IMR-90 (cell line): ENCODE measurements at regions not wholly inside any gene's neighbourhood (a gene's known extent, or its start where the extent isn't known, plus 50 kb on each side); places are given as distances from the start of the nearest gene placed in this dataset.

Source experiments
- ATAC-seq: fragments of 200-7000 bp; cut with Tn5 transposase; 2 replicates; pipeline ENCODE4 v1.9.1; 2020; ENCODE audit warnings: low read depth, mild to moderate bottlenecking, moderate library complexity
- BruUV-seq: library from RNA; stranded (reverse); fragments of 400-500 nt; replicated peaks from 2 replicates; lab custom pipeline; 2021; lab: Mats Ljungman, UMichigan
- CTCF ChIA-PET: fragments of 300-600 bp; formaldehyde crosslinking; extraction: SDS; loops from one replicate; lab custom pipeline; 2021; ENCODE audit warnings: antibody characterized with exemption; lab: Yijun Ruan, JAX
- POLR2A ChIA-PET: fragments of 300-600 bp; sonication (Branson Sonifier 250); formaldehyde crosslinking; loops from one replicate; lab custom pipeline; 2022; ENCODE audit warnings: antibody characterized with exemption; ENCODE audit not compliant: unreplicated experiment; lab: Charles Lee
- DNase-seq: peaks from one replicate; pipeline ENCODE4 v3.0.0; 2013
- H2AFZ ChIP-seq: replicated peaks from 2 replicates; pipeline ENCODE3; 2013; ENCODE audit warnings: low read length, mild to moderate bottlenecking; ENCODE audit not compliant: poor library complexity
- H2AK5ac ChIP-seq: 2 replicates; pipeline ENCODE4 v1.6.1; 2013; ENCODE audit warnings: low read depth, low read length, inconsistent platforms
- H2AK9ac ChIP-seq: replicated peaks from 2 replicates; pipeline ENCODE3; 2013; ENCODE audit warnings: mild to moderate bottlenecking, low read depth, low read length, moderate library complexity; ENCODE audit not compliant: poor library complexity
- H2BK120ac ChIP-seq: 2 replicates; pipeline ENCODE4 v1.6.1; 2013; ENCODE audit warnings: low read depth, low read length, inconsistent platforms
- H2BK15ac ChIP-seq: 3 replicates; pipeline ENCODE4 v1.6.1; 2013; ENCODE audit warnings: low read depth, low read length, inconsistent platforms
- H2BK20ac ChIP-seq: 2 replicates; pipeline ENCODE4 v1.6.1; 2013; ENCODE audit warnings: low read depth, mild to moderate bottlenecking, inconsistent platforms, low read length, moderate library complexity
- H2BK5ac ChIP-seq: 2 replicates; pipeline ENCODE4 v1.6.1; 2013; ENCODE audit warnings: mild to moderate bottlenecking, low read depth, low read length, inconsistent platforms; ENCODE audit not compliant: poor library complexity, severe bottlenecking
- H3K14ac ChIP-seq: replicated peaks from 2 replicates; pipeline ENCODE4 v1.6.1; 2013; ENCODE audit warnings: low read depth, low read length, inconsistent platforms
- H3K18ac ChIP-seq: 2 replicates; pipeline ENCODE4 v1.6.1; 2013; ENCODE audit warnings: low read depth, low read length, control low read depth
- H3K23ac ChIP-seq: 2 replicates; pipeline ENCODE4 v1.6.1; 2013; ENCODE audit warnings: low read depth, low read length, inconsistent platforms
- H3K27ac ChIP-seq: 2 replicates; pipeline ENCODE4 v1.5.1; 2013; ENCODE audit warnings: mild to moderate bottlenecking, control low read depth, low read length; ENCODE audit not compliant: insufficient read depth
- H3K27me3 ChIP-seq: 2 replicates; pipeline ENCODE4 v1.6.1; 2013; ENCODE audit warnings: low read length; ENCODE audit not compliant: control insufficient read depth, insufficient read depth
- H3K36me3 ChIP-seq: 2 replicates; pipeline ENCODE4 v1.6.1; 2013; ENCODE audit warnings: low read length, mixed read lengths; ENCODE audit not compliant: control insufficient read depth, insufficient read depth
- H3K4ac ChIP-seq: 2 replicates; pipeline ENCODE4 v1.6.1; 2013; ENCODE audit warnings: low read depth, low read length, inconsistent platforms
- H3K4me1 ChIP-seq: 2 replicates; pipeline ENCODE4 v1.6.1; 2013; ENCODE audit warnings: low read length, mixed read lengths; ENCODE audit not compliant: control insufficient read depth, insufficient read depth
- H3K4me2 ChIP-seq: 2 replicates; pipeline ENCODE4 v1.6.1; 2013; ENCODE audit warnings: low read depth, mild to moderate bottlenecking, control low read depth, low read length, moderate library complexity
- H3K4me3 ChIP-seq: 2 replicates; pipeline ENCODE4 v1.5.1; 2013; ENCODE audit warnings: low read depth, mild to moderate bottlenecking, control low read depth, low read length, moderate library complexity; ENCODE audit not compliant: insufficient read depth
- H3K56ac ChIP-seq: 2 replicates; pipeline ENCODE4 v1.6.1; 2013; ENCODE audit warnings: low read length, inconsistent platforms; ENCODE audit not compliant: insufficient read depth; ENCODE audit errors: extremely low read depth
- H3K79me1 ChIP-seq, 2 experiments: 2 replicates each; pipeline ENCODE4 v1.6.1; 2013; ENCODE audit warnings: low read length in 2 of 2, inconsistent platforms in 1 of 2, low read depth in 1 of 2
- H3K9ac ChIP-seq: 2 replicates; pipeline ENCODE4 v1.6.1; 2013; ENCODE audit warnings: low read depth, low read length, control low read depth
- H3K9me1 ChIP-seq: 2 replicates; pipeline ENCODE4 v1.6.1; 2013; ENCODE audit warnings: low read length, inconsistent platforms; ENCODE audit not compliant: insufficient read depth
- H3K9me3 ChIP-seq: 2 replicates; pipeline ENCODE4 v1.6.1; 2013; ENCODE audit warnings: low read length; ENCODE audit not compliant: control insufficient read depth, insufficient read depth
- H4K20me1 ChIP-seq: 2 replicates; pipeline ENCODE4 v1.6.1; 2013; ENCODE audit warnings: low read length, inconsistent platforms; ENCODE audit not compliant: insufficient read depth
- H4K5ac ChIP-seq: 2 replicates; pipeline ENCODE4 v1.6.1; 2013; ENCODE audit warnings: mild to moderate bottlenecking, low read depth, low read length, control low read depth
- H4K8ac ChIP-seq, 2 experiments: 2 replicates each; pipeline ENCODE4 v1.6.1; 2013; ENCODE audit warnings: low read depth in 2 of 2, low read length in 2 of 2, control low read depth in 1 of 2, inconsistent platforms in 1 of 2
- H4K91ac ChIP-seq: 2 replicates; pipeline ENCODE4 v1.6.1; 2013; ENCODE audit warnings: low read depth, low read length, inconsistent platforms; ENCODE audit not compliant: insufficient read depth
- MAFK ChIP-seq: IDR thresholded peaks from 2 replicates; pipeline ENCODE4 v1.6.1; 2012; ENCODE audit warnings: low read depth, low read length, improper control_type of control experiment
- NFE2L2 ChIP-seq: fragments of 150-350 bp; IDR thresholded peaks from 2 replicates; pipeline ENCODE4 v1.6.1; 2016; ENCODE audit warnings: low read depth, mild to moderate bottlenecking, low read length
- WGBS, 2 experiments: methylation state at CpG; one replicate each; pipeline versions ENCODE4 v1.1.5 to v1.1.7; 2013; ENCODE audit warnings: missing lambda C conversion rate in 2 of 2; ENCODE audit not compliant: insufficient read length in 1 of 2; ENCODE audit errors: extremely low coverage in 2 of 2; 5-methylcytosine and 5-hydroxymethylcytosine counted together
- dilution Hi-C: fragments of 300-500 bp; cut with HindIII; formaldehyde crosslinking; loops from one replicate; pipeline ENCODE4 v1.14.3; 2018; ENCODE audit warnings: low sequenced_read_pairs; ENCODE audit not compliant: unreplicated experiment
- in situ Hi-C: fragments of 300-500 bp; cut with MboI; formaldehyde crosslinking; loops from 3 replicates; pipeline ENCODE4 v1.14.3; 2019; ENCODE audit warnings: low sequenced_read_pairs, inconsistent platforms, mixed read lengths
- intact Hi-C: fragments of 100-400 bp; cut with micrococcal nuclease; formaldehyde crosslinking; loops from 2 replicates; pipeline ENCODE4 v1.10.0; 2022

- H4K91ac ChIP-seq: no peak overlapping the region
- ChIA-PET CTCF (no interaction called here), POLR2A (no interaction called here)
- no peaks in the 10 kb centered on the region for H3K27me3 ChIP-seq
- H2AK9ac ChIP-seq: no peak overlapping the region
- H3K56ac ChIP-seq: no peak overlapping the region
- no peak overlapping the region for H3K4me2 ChIP-seq
- H3K14ac ChIP-seq: no peak overlapping the region
- no peak overlapping the region for H3K18ac ChIP-seq
- intact Hi-C loops (no loop called here), dilution Hi-C loops (no loop called here), in situ Hi-C loops (no loop called here)
- H4K8ac ChIP-seq: no peak overlapping the region
- H4K5ac ChIP-seq: no peak overlapping the region
- H2BK20ac ChIP-seq: no peak overlapping the region
- no peak overlapping the region for H3K9ac ChIP-seq
- no peaks in the 10 kb centered on the region for H3K4me1 ChIP-seq
- no CpG with 5 or more reads among the region's 3 CpGs for WGBS, 2 experiments
- no peak overlapping the region for H3K27ac ChIP-seq
- no TSS peak for BruUV-seq
- TF ChIP-seq MAFK (peak; percentile 53; the same call in 1 of the 2 replicates), NFE2L2 (no peak)
- no peak for DNase-seq
- no peaks in the 10 kb centered on the region for H3K9me1 ChIP-seq
- H3K36me3 ChIP-seq: no peaks in the 10 kb centered on the region
- H3K23ac ChIP-seq: no peak overlapping the region
- no peak overlapping the region for H2BK5ac ChIP-seq
- H3K9me3 ChIP-seq: peaks cover 11% of the 10 kb centered on the region
- H3K4ac ChIP-seq: no peak overlapping the region
- no peak for ATAC-seq
- H2AK5ac ChIP-seq: no peak overlapping the region
- H2BK15ac ChIP-seq: no peak overlapping the region
- no peak overlapping the region for H2BK120ac ChIP-seq
- no peak overlapping the region for H2AFZ ChIP-seq
- no peaks in the 10 kb centered on the region for H3K79me1 ChIP-seq
- no peaks in the 10 kb centered on the region for H4K20me1 ChIP-seq
- no peak overlapping the region for H3K4me3 ChIP-seq
These were observed 1202.8 kb downstream of the ROBO2 start for GRCh38 chr3:78242724-78243123.
